GM19025 (cell line): ENCODE measurements at regions not wholly inside any gene's neighbourhood (a gene's known extent, or its start where the extent isn't known, plus 50 kb on each side); places are given as distances from the start of the nearest gene placed in this dataset.
A peak's percentile ranks its signal among the peaks of the same experiment; 100 is the strongest.

Experiments
- ATAC-seq: cut with Tn5 transposase; IDR thresholded peaks from one replicate; pipeline ENCODE4 v1.9.1; 2021; ENCODE audit warnings: mild to moderate bottlenecking, low read depth, moderate library complexity; ENCODE audit not compliant: unreplicated experiment

DNA sequence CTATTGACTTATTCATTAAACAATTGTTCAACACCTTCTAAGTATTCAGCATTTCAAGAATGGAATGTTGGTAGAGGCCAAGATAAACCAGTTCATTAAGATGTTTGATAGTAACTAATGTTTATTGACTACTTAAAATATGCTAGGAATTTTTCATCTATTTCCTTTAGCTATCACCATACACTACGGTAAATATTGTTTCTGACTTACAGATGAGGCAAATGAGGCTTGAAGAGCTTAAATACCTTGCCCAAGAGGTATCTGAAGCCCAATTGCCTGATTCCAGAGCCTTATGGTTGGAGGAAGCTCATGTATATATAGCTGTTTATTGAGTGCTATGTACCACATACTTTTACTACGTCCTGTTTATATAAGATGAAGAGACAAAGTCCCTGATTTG lies 286.2 kb downstream of the NDFIP2 start:
- ATAC-seq = no peak

DNA sequence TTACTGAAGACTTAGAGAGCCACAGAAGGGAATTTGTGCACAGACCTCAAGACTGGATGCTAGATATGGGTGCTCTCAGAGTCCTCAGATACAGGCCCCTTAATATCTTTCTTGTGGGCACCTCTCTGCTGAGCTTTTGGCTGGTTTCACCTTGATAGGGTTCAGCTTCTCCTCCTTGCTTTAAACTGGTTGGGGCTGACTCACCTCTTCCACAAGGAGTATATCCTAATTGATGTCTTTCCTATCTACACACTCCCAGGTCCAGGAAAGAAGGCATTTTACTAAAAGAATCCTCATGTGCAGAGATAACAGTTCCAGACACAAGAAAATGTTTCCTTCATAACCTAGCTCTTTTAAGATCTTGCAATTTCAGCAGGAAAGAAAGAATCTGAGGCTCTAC lies 284.4 kb downstream of the NDFIP2 start:
- ATAC-seq = no peak

DNA sequence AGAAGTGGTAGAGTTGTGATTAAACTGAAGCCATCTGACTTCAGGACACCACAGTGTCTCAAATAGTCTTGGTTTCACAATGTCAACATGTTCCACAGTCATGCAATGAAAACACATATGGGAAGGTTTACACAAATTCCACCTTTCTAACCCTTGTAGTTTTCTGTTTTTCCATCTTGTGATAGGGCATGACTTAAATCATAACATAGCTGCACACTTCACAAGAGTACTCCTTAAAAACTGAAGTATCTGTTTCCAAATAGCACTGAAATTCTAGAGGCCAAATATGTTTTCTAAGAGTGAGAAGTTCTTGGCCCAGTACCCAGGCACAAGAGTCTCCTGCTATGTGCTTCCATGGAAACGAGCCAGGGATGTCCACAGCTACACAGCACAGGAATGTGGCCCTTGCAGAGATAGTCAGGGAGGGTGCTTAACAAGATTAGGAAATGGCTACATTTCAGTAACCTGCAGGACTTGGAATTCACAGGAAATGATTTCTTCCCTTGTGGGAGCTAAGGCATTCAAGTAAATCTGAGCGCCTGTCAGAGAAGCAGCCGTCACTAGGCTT lies 269.1 kb downstream of the NDFIP2 start:
- no peak for ATAC-seq

DNA sequence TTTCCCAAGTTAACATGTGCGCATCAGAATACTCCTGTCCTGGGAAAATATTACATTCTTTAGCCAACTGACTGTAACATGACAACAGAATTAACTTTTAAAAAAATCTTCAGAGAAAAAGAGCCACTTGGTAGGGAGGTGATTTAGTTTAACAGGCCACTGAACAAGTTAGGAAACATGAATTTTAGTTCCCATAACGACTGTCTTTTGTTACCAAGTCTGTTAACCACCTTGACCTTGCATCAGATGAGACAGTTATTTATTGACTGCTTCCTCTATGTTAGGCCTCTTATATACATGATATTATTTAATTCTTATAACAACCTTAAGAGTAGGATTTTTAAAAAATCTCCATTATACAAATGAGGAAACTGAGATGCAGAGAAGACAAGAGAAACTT lies 268.6 kb downstream of the NDFIP2 start:
- no peak for ATAC-seq

DNA sequence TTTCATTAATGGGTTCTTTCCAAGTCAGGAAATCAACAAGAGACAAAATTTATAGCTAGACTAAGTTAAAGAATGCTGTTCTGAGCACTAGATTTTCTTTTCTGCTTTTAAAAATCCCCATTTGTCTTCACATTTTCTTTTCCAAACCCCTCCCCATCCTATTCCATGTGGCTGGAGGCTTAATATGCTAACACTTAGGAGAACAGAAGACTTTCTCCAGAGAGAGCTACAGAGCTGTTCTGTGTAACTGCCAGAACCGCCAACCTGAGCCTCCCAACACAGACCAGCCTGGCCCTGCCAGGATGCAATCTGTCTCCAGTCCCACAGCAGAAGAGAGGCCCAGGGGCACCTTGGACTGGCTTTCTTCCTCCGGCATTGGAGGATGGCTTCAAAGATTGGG lies 264.1 kb downstream of the NDFIP2 start:
- ATAC-seq = no peak

DNA sequence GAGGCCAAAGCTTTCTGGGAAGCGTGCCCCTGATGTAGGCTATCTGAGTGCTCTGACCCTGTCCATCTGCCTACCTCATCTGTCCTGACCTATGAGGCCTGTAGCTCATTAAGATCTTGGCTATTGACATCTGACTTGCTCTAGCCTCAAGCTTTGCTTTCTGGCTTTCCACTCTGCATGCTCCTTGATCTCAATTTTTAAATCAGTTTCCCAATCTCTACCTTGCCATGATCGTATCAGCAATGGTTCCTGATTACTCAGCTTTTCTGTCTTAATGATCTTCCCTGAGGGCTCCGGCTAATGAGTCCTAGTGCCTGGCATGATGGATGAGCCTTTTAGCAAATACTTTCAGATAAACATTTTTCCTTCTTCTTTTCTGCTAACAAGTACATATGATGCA lies 262.0 kb downstream of the NDFIP2 start:
- no peak for ATAC-seq

DNA sequence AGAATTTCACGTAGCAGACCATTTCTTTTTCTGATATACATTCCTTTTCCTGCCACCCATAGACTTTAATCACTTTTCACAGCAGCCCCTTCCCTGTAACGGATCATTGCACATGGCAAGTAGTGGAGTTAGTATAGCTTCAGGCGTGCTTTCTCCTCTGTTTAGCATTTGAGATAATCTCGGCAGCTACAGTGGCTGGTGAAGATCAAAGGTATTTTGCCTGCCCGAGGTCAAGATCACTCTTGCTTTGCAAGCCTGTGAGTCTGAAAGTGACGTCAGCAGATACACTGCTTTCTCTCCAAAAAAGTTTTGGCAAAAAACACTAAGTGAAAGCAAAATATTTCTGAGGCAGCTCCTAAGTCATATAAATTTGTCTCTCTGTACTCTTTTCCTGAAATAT lies 260.0 kb downstream of the NDFIP2 start:
- ATAC-seq = no peak

DNA sequence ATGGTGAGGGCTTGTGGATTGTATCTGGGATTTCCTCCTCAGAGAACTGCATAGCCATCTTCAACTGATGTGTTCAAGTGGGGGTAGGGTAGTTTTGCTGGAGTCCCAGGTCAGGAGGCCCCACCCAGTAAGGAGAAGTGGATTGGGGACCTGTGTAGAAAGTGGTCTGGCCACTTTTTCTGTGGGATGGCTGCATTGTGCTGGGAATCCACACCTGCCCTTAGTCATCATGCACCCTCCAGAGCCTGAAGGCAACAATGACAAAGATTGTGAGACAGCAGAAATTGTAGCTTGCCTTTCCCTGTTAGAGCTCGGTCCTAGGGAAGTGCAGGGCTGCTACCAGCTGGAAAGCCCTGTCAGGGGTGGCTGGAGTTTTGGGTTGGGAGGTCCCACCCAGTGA lies 255.4 kb downstream of the NDFIP2 start:
- no peak for ATAC-seq

DNA sequence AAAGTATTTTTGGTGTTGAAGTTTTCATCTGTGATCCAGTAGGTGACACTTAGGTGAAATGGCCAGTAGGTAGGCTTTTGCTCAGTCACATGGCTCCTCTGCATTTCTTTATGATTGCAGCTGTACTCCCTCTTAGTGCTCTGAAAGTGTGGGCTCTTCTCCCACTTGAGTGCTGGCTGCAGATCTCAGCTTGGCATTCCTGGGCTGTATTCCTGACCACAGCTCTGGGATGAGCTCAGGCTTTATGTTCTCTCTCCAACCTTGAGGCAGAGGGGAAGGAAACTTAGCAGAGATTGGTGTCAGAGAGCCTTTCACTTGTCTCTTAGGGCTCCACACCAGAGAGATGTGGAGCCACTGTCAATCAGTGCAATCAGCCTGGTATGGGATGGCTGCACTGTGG lies 254.3 kb downstream of the NDFIP2 start:
- ATAC-seq = no peak

DNA sequence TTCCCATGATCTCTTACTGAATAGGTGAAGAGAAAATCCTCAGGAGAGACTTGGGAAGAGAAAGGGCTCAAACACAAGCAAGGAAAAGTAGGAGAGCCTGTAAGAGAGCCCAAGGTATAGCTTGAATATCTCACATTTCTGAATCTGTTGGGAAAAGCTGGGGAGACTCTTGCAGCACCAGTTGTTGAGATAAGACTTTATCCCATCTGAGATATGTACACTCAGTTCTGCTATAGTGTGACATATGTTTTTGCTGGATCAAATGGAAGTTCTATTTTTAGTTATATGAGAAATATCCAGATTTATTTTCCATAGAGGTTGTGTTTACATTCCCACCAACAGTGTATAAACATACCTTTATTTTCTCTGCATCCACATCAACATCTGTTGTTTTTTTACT lies 246.1 kb downstream of the NDFIP2 start:
- ATAC-seq = no peak

DNA sequence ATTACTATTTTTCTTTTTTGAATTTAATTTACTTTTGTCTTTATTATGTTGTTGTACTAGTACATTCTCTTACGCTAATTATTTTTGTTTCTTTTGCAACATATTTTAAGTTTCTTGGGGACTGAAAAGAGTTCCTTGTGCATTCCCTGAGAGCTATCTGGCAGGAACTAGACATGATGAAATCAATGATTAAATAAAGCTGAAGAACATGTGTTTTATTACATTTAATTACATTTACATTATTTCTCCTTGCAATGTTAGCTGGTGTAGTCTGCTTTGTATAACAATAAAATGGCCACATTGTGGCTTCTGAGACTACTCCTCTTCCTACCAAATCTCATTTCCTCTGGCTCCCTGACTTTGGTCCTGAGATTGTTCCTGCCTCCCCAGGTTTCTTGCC lies 244.9 kb downstream of the NDFIP2 start:
- no peak for ATAC-seq

DNA sequence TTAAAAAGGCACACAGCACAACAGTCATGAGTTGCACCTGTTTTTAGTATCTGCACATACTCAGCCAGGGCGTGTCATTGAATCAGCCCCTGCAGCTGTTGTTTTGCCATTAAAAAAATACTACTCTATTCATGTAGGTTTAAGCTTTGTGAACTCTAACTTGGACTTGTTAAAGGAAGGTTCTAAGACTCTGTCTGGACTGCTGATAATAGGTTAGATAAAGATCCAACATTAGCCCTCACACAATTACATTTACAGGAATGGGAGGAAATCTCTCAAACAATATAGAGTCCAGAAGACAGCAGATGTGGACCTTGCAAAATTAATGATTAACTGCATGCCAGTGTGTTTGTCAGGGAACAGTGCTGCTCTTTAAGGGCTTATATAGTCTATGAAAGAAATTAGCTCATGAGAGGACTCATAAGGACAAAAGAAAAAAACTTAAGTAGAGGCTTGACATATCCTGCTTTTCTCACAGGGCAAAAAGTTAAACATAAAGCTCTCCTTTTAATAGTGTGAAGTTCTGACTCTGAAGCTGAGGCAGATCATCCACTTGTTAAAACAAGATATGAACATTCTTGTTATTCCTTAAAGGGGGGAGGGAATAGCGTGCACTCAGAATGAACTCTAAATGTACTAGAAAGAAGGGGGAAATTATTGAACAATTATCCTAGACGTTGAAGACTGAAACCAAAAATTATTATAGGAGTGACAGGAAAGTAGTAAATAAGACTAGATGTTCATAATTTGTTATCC lies 243.6 kb downstream of the NDFIP2 start:
- no peak for ATAC-seq

DNA sequence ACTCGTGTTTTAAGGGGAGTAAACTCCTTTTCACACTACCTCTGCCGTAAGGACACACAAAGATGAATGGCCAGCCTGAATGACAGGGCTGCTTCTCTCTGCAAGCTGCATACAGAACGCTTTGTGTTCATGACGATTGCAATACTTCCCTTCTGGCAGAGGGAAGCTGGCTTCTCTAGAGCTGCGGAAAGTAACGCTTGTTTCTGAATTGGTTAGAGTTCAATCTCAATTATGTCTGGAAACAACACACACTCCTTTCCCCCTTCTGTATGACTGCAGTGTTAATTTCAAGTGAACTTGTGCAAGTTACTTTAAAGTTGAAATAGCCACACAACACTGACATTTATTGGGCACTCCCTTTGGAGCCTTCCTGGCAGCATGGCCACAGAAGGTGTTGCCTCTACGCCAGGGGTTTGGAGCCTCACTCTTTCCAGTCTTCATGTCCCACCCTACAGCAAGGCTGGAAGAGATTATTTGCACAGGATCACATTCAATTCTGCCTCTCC lies 242.6 kb downstream of the NDFIP2 start:
- ATAC-seq = no peak

DNA sequence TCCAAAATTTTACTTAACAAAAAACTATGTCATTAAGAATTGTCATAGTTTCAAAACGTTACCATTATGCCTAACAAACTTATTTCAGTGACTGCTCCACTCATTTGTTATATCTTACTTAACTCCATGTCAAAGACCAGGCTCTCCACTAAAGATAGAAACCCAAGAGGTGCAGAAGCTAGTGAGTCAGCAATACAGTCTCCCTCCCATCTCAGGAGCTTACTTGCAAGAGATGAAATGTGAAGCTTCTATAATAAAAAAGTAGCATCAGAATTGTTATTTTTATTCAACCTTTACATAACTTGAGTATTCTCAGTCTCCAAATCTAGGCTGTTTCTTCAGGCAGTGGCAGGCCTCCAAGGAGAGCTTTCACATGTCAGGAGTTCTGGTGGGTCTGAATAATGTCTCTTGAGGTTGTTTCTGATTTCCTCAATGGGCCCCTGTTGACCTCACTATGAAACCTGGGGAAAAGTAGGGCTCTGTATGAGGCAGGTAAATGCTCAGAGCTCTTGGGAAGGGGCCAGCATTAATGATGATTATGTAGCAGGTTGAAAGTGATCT lies 242.0 kb downstream of the NDFIP2 start:
- no peak for ATAC-seq

DNA sequence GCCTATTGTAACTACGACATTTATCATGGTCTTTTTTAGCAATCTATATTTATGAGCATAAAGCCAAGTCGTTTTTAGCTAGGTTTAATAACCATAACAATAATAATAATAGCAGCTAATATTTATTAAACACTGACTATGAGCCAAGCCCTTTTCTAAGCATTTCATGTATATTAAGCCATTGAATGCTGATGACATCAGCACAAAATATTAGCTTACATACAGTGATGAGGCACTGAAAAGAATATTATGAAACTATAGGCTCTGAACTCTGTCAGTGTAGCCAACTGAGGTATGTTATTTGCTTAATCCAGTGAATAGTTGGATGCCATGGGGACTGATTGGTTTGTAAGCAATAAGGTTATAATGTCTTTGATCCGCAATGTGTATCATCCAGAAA lies 235.2 kb downstream of the NDFIP2 start:
- ATAC-seq = no peak

DNA sequence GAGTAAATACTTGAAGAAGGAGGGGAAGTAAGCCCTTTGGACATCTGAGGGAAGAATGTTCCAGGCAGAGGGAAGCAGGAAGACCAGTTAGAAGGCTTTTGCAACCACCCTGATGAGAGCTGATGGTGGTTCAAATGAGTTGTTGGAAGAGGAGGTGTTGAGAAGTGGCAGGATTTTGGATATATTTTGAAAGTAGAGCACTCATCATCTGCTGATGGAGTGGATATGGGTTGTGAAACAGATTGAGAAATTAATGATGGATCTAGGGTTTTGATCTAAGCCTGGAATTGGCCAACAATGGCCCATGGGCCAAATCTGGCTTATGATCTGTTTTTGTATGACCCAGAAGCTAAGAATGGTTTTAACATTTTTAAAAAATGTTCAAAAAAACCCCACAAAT lies 230.7 kb downstream of the NDFIP2 start:
- ATAC-seq = no peak

DNA sequence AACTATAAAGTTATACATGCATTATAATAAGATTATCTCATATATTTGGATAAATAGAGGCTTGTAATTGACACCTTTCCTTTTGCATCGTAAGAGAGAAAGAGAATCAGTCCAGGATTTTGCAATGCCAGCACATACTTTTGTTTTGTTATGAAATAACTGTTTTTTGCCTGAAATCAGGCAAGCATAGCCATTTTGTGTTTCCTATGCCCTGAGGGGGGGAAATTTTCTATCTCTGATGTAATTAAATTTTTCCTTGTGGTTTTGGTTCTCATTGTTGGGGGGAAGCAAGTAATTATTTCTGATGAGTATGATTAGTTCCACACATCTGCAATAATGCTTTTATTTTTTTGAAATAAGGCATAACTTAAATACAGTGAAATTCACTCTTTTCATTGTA lies 229.4 kb downstream of the NDFIP2 start:
- no peak for ATAC-seq

DNA sequence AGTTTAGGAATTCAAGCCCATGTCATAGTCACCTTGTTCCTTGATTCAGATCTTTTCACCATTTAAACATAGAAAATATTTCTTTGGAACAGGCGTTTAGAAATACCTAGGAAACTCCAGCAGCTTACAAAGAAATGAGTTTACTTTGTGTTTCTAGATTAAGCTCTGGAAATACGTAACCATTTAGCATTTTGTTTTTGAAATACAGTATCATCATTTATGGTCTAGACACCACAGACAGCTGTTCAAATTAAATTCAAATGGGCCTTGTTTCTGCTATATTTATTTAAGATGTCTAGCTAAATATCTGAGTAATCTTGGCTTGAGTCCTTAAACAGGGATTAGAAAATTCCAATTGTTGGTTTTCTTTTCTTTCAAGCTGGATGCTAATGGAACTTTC lies 228.5 kb downstream of the NDFIP2 start:
- no peak for ATAC-seq

DNA sequence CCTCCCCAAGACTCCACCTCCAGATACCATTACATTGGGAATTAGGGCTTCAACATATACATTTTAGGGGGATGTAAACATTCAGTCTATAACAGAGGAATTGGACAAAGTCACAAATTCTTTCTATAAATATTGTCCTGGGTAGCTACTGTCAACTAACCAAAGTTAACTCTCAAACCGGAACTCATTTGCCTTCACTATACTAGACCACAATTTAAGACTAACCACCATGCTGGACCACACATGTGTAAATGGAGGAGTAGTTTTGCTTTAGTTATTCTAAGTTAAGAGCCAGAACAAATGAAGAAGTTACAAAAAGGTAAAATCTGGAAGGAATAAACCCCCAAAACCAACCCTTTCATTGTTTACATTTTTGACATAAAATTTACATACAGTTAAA lies 222.8 kb downstream of the NDFIP2 start:
- ATAC-seq = peak; percentile 51

DNA sequence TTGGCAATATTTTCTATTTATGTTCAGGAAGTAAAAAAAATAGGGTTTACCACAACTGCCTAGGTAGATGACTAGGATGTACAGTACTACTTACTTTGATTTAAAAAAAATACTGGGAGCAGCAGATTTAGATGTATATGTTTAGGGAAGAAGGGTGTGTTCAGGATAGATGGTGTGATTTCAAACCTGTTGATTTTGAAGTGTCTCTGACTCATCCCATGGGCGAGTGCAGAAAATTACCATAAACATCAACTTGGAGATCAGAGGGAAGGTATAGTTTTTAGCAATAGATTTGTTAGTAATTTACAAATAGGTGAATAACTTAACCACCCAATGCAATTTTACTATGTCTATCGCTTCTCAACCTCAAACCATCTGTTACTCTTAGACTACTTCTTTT lies 214.8 kb downstream of the NDFIP2 start:
- no peak for ATAC-seq

DNA sequence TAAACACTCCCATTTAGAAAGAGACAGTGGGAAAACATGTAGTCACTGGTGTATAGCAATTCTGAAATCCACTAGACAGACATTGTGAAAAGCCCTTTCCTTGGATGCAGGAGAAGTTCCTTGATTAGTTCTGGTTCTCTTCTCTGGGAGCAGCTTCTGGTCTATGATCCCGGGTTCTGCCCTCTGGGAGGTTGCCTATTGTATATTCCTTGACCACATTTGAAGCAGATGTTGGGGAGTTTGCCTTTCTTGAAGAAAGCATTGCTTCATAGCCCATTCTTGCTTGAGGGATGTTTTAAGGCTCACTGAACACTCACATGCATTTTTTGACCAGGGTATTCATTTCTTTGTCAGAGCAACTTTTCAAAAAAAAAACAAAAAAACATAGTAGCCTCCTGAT lies 211.9 kb downstream of the NDFIP2 start:
- ATAC-seq = no peak

DNA sequence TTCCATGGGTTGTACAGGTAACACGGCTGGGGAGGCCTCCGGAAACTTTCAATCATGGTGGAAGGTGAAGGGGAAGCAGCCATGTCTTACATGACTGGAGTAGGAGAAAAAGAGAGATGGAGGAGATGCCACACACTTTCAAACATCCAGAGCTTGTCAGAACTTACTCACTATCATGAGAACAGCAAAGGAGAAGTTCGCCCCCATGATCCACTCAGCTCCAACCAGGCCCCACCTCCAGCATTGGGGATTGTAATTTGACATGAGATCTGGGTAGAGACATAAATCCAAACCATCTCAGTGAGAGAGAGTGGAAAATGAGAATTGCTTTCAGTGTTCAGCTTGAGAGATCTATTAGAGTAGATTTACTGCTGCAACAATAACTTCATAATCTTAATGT lies 210.9 kb downstream of the NDFIP2 start:
- ATAC-seq = no peak
